Pulmonary artery endothelial cell (primary cell): ENCODE measurements at regions not wholly inside any gene's neighbourhood (a gene's known extent, or its start where the extent isn't known, plus 50 kb on each side); places are given as distances from the start of the nearest gene placed in this dataset.
"Not testable (repeated sequence)": the region's sequence is repeated elsewhere in the genome, so short reads cannot be mapped to it uniquely, and the experiment has no call there.

Experiments
- DNase-seq: peaks from one replicate; pipeline ENCODE4 v3.0.0-alpha.2; 2011; ENCODE audit warnings: low read depth, low spot score

GRCh38 chr1:60678391-60678790 lies 404.0 kb upstream of the NFIA start:
- no peak for DNase-seq

- no peak for DNase-seq
Observed at GRCh38 chr1:60672449-60672848, 409.9 kb upstream of the NFIA start.

GRCh38 chr1:60670302-60670701 lies 412.1 kb upstream of the NFIA start:
- no peak for DNase-seq

- DNase-seq: no peak
Observed at GRCh38 chr1:60668585-60668984, 413.8 kb upstream of the NFIA start.

GRCh38 chr1:60665311-60665710 lies 417.1 kb upstream of the NFIA start:
- no peak for DNase-seq

GRCh38 chr1:60664086-60664625 lies 418.2 kb upstream of the NFIA start:
- no peak for DNase-seq

- no peak for DNase-seq
Observed at GRCh38 chr1:60662486-60663044, 419.8 kb upstream of the NFIA start.

GRCh38 chr1:60657926-60658325 lies 424.4 kb upstream of the NFIA start:
- no peak for DNase-seq

GRCh38 chr1:60655679-60656355 lies 426.5 kb upstream of the NFIA start:
- no peak for DNase-seq

GRCh38 chr1:60640033-60640551 lies 442.3 kb upstream of the NFIA start:
- not testable (repeated sequence) for DNase-seq

GRCh38 chr1:60639287-60639686 lies 443.1 kb upstream of the NFIA start:
- DNase-seq: no peak

GRCh38 chr1:60637651-60638050 lies 444.7 kb upstream of the NFIA start:
- no peak for DNase-seq

- no peak for DNase-seq
Observed at GRCh38 chr1:60636946-60637345, 445.4 kb upstream of the NFIA start.

- DNase-seq: no peak
Observed at GRCh38 chr1:60634106-60634505, 448.3 kb upstream of the NFIA start.

- no peak for DNase-seq
Observed at GRCh38 chr1:60622486-60622885, 459.9 kb upstream of the NFIA start.

- DNase-seq: peak; percentile 56
Observed at GRCh38 chr1:60621368-60621851, 461.0 kb upstream of the NFIA start.

GRCh38 chr1:60620087-60620486 lies 462.3 kb upstream of the NFIA start:
- peak; percentile 20 for DNase-seq

- DNase-seq: no peak
Observed at GRCh38 chr1:60619581-60619980, 462.8 kb upstream of the NFIA start.

GRCh38 chr1:60615666-60616065 lies 466.7 kb upstream of the NFIA start:
- no peak for DNase-seq

GRCh38 chr1:60612790-60613189 lies 469.6 kb upstream of the NFIA start:
- no peak for DNase-seq

GRCh38 chr1:60606921-60607320 lies 475.4 kb upstream of the NFIA start:
- not testable (repeated sequence) for DNase-seq

GRCh38 chr1:60600532-60600931 lies 481.8 kb upstream of the NFIA start:
- DNase-seq: no peak

- DNase-seq: no peak
Observed at GRCh38 chr1:60599574-60599973, 482.8 kb upstream of the NFIA start.
